ENCODE measurements at regions not wholly inside any gene's neighbourhood (a gene's known extent, or its start where the extent isn't known, plus 50 kb on each side); places are given as distances from the start of the nearest gene placed in this dataset.
A peak's percentile ranks its signal among the peaks of the same experiment; 100 is the strongest.
"Not testable (repeated sequence)": the region's sequence is repeated elsewhere in the genome, so short reads cannot be mapped to it uniquely, and the experiment has no call there.

DNA sequence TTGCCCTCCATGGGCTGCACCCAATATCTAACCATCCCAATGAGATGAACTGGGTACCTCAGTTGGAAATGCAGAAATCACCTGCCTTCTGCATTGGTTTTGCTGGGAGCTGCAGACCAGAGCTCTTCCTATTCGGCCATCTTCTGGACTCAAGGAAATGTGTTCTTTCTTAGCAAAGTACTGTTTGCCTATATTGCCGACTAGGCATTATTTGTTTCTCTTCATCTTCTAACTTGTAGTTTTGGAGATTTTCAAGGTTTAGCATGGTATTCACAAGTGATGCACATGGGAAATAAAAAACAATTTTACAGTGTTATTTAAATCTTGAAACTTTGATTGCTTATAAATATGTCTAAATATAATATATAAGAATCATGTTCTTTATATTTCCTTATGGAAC is 377.8 kb upstream of the POU1F1 start:
- Histone ChIP-seq H3K27me3 (ENCODE audit: control insufficient read depth, insufficient read depth, low read length) (no peaks in the 10 kb centered on the region), H2BK15ac (ENCODE audit: low read depth, low read length) (no peak overlapping the region), H4K20me1 (ENCODE audit: insufficient read depth, low read length) (no peaks in the 10 kb centered on the region), H2BK20ac (ENCODE audit: low read depth, low read length) (no peak overlapping the region), H3K4me2 (ENCODE audit: low read depth, low read length) (no peak overlapping the region), H2AFZ (replicated peaks; ENCODE audit: low read length, poor library complexity) (no peak overlapping the region), H3K9me1 (ENCODE audit: insufficient read depth, low read length) (no peaks in the 10 kb centered on the region), H3K4me1 (ENCODE audit: control insufficient read depth, insufficient read depth, low read length) (no peaks in the 10 kb centered on the region), H3K4me3 (ENCODE audit: insufficient read depth, low read depth, low read length) (no peak overlapping the region), H3K14ac (replicated peaks; ENCODE audit: low read depth, low read length) (no peak overlapping the region), H4K91ac (ENCODE audit: insufficient read depth, low read depth, low read length) (no peak overlapping the region), H2AK9ac (replicated peaks; ENCODE audit: low read depth, low read length, poor library complexity) (no peak overlapping the region), H3K9me3 (ENCODE audit: control insufficient read depth, insufficient read depth, low read length) (peaks cover 5% of the 10 kb centered on the region; the same call in 1 of the 2 replicates), H2AK5ac (ENCODE audit: low read depth, low read length) (no peak overlapping the region), H3K4ac (ENCODE audit: low read depth, low read length) (no peak overlapping the region), H3K23ac (ENCODE audit: low read depth, low read length) (no peak overlapping the region), H4K5ac (ENCODE audit: low read depth, low read length) (no peak overlapping the region), H3K27ac (ENCODE audit: insufficient read depth, low read length) (no peak overlapping the region), H2BK5ac (ENCODE audit: low read depth, low read length, poor library complexity, severe bottlenecking) (no peak overlapping the region), H3K36me3 (ENCODE audit: control insufficient read depth, insufficient read depth, low read length) (no peaks in the 10 kb centered on the region), H2BK120ac (ENCODE audit: low read depth, low read length) (no peak overlapping the region), H3K79me1 (ENCODE audit: low read depth in 1 of 2, low read length in 2 of 2) (no peaks in the 10 kb centered on the region), H4K8ac (ENCODE audit: low read depth in 2 of 2, low read length in 2 of 2) (no peak overlapping the region), H3K56ac (ENCODE audit: extremely low read depth, insufficient read depth, low read length) (no peak overlapping the region), H3K9ac (ENCODE audit: low read depth, low read length) (no peak overlapping the region), H3K18ac (ENCODE audit: low read depth, low read length) (no peak overlapping the region)
- peak; percentile 95 for TF ChIP-seq MAFK (IDR thresholded peaks at IDR 0.05; ENCODE audit: low read depth, low read length)
- TF ChIP-seq RFX5 (IDR thresholded peaks at IDR 0.05; ENCODE audit: low read depth, low read length): no peak
- POLR2A ChIA-PET (ENCODE audit: unreplicated experiment): no interaction called here
- no TSS peak for BruUV-seq (replicated peaks)
- dilution Hi-C loops (cut with HindIII; ENCODE audit: low sequenced_read_pairs, unreplicated experiment): no loop called here
- no peak for DNase-seq
- WGBS, 2 experiments (ENCODE audit: extremely low coverage in 2 of 2, insufficient read length in 1 of 2): no CpG with 5 or more reads among the region's 2 CpGs
- intact Hi-C loops (cut with micrococcal nuclease): no loop called here
- no peak for ATAC-seq (ENCODE audit: low read depth)
- in situ Hi-C loops (cut with MboI; ENCODE audit: low sequenced_read_pairs): no loop called here
- CTCF ChIA-PET: no interaction called here

DNA sequence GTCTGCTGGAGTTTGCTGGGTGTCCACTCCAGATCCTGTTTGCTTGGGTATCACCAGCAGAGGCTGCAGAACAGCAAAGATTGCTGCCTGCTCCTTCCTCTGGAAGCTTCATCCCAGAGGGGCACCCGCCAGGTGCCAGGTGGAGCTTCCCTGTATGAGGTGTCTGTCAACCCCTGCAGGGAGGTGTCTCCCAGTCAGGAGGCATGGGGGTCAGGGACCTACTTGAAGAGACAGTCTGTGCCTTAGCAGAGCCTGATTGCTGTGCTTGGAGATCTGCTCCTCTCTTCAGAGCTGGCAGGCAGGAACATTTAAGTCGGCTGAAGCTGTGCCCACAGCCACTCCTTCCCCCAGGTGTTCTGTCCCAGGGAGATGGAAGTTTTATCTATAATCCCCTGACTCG is 376.8 kb upstream of the POU1F1 start:
- H3K4ac ChIP-seq (ENCODE audit: low read depth, low read length); H3K9ac ChIP-seq (ENCODE audit: low read depth, low read length); H3K27ac ChIP-seq (ENCODE audit: insufficient read depth, low read length); H3K4me2 ChIP-seq (ENCODE audit: low read depth, low read length); H3K56ac ChIP-seq (ENCODE audit: extremely low read depth, insufficient read depth, low read length); H2BK5ac ChIP-seq (ENCODE audit: low read depth, low read length, poor library complexity, severe bottlenecking); dilution Hi-C loops (cut with HindIII; ENCODE audit: low sequenced_read_pairs, unreplicated experiment); ATAC-seq (ENCODE audit: low read depth); H2BK15ac ChIP-seq (ENCODE audit: low read depth, low read length); H3K14ac ChIP-seq (replicated peaks; ENCODE audit: low read depth, low read length); H3K9me3 ChIP-seq (ENCODE audit: control insufficient read depth, insufficient read depth, low read length); H2AK5ac ChIP-seq (ENCODE audit: low read depth, low read length); BruUV-seq (replicated peaks); H3K4me3 ChIP-seq (ENCODE audit: insufficient read depth, low read depth, low read length); H3K18ac ChIP-seq (ENCODE audit: low read depth, low read length); H3K36me3 ChIP-seq (ENCODE audit: control insufficient read depth, insufficient read depth, low read length); intact Hi-C loops (cut with micrococcal nuclease); H2BK120ac ChIP-seq (ENCODE audit: low read depth, low read length); H3K4me1 ChIP-seq (ENCODE audit: control insufficient read depth, insufficient read depth, low read length); H4K8ac ChIP-seq (ENCODE audit: low read depth in 2 of 2, low read length in 2 of 2); H2AK9ac ChIP-seq (replicated peaks; ENCODE audit: low read depth, low read length, poor library complexity); H4K91ac ChIP-seq (ENCODE audit: insufficient read depth, low read depth, low read length); H3K27me3 ChIP-seq (ENCODE audit: control insufficient read depth, insufficient read depth, low read length); H2BK20ac ChIP-seq (ENCODE audit: low read depth, low read length); H4K20me1 ChIP-seq (ENCODE audit: insufficient read depth, low read length); DNase-seq; H4K5ac ChIP-seq (ENCODE audit: low read depth, low read length); H2AFZ ChIP-seq (replicated peaks; ENCODE audit: low read length, poor library complexity); H3K79me1 ChIP-seq (ENCODE audit: low read depth in 1 of 2, low read length in 2 of 2); H3K23ac ChIP-seq (ENCODE audit: low read depth, low read length); H3K9me1 ChIP-seq (ENCODE audit: insufficient read depth, low read length); in situ Hi-C loops (cut with MboI; ENCODE audit: low sequenced_read_pairs); POLR2A ChIA-PET (ENCODE audit: unreplicated experiment): not testable (repeated sequence)
- CTCF ChIA-PET: interaction anchor here (0.6 kb wide), 1 partner anchor 1348 kb away, joined by 3 read pairs; no protein-coding TSS in a partner anchor
- no CpG with 5 or more reads among the region's 3 CpGs for WGBS, 2 experiments (ENCODE audit: extremely low coverage in 2 of 2, insufficient read length in 1 of 2)

Measured in IMR-90 (cell line).